ENCODE measurements at regions not wholly inside any gene's neighbourhood (a gene's known extent, or its start where the extent isn't known, plus 50 kb on each side); places are given as distances from the start of the nearest gene placed in this dataset.

- no peak overlapping the region for H2AFZ ChIP-seq (ENCODE audit: low read depth)
- H3K27me3 ChIP-seq (ENCODE audit: insufficient read depth, low read depth), result no peaks in the 10 kb centered on the region
- no peak overlapping the region for H3K4me3 ChIP-seq (IDR thresholded peaks at IDR 0.05; ENCODE audit: insufficient read depth, low read depth, low read length)
- no peak overlapping the region for H3K9ac ChIP-seq
- H3K27ac ChIP-seq, result no peak overlapping the region
- H3K79me2 ChIP-seq (ENCODE audit: insufficient read depth, low read depth), result no peaks in the 10 kb centered on the region
- no peak for TF ChIP-seq CTCF (conservative IDR thresholded peaks at IDR 0.05; ENCODE audit: low read depth, low read length)
- H3K36me3 ChIP-seq (ENCODE audit: insufficient read depth), result no peaks in the 10 kb centered on the region
- H3K4me2 ChIP-seq, result no peak overlapping the region
- no peaks in the 10 kb centered on the region for H3K4me1 ChIP-seq (ENCODE audit: low read depth, poor library complexity, severe bottlenecking)
- no peaks in the 10 kb centered on the region for H4K20me1 ChIP-seq (ENCODE audit: insufficient read depth)
Measured at GRCh38 chr18:38035193-38035592, 469.6 kb upstream of the CELF4 start.

GRCh38 chr18:38033282-38033681, 467.7 kb upstream of the CELF4 start:
- Histone ChIP-seq H3K27me3 (ENCODE audit: insufficient read depth, low read depth) (no peaks in the 10 kb centered on the region), H2AFZ (ENCODE audit: low read depth) (no peak overlapping the region), H3K36me3 (ENCODE audit: insufficient read depth) (no peaks in the 10 kb centered on the region), H3K27ac (no peak overlapping the region), H3K4me3 (IDR thresholded peaks at IDR 0.05; ENCODE audit: insufficient read depth, low read depth, low read length) (no peak overlapping the region), H3K4me2 (no peak overlapping the region), H3K79me2 (ENCODE audit: insufficient read depth, low read depth) (no peaks in the 10 kb centered on the region), H3K4me1 (ENCODE audit: low read depth, poor library complexity, severe bottlenecking) (no peaks in the 10 kb centered on the region), H4K20me1 (ENCODE audit: insufficient read depth) (no peaks in the 10 kb centered on the region), H3K9ac (no peak overlapping the region)
- no peak for TF ChIP-seq CTCF (conservative IDR thresholded peaks at IDR 0.05; ENCODE audit: low read depth, low read length)

GRCh38 chr18:38032516-38032915, 466.9 kb upstream of the CELF4 start:
- Histone ChIP-seq H3K27ac (no peak overlapping the region), H2AFZ (ENCODE audit: low read depth) (no peak overlapping the region), H3K4me2 (no peak overlapping the region), H3K4me1 (ENCODE audit: low read depth, poor library complexity, severe bottlenecking) (no peaks in the 10 kb centered on the region), H3K9ac (no peak overlapping the region), H3K27me3 (ENCODE audit: insufficient read depth, low read depth) (no peaks in the 10 kb centered on the region), H3K36me3 (ENCODE audit: insufficient read depth) (no peaks in the 10 kb centered on the region), H4K20me1 (ENCODE audit: insufficient read depth) (no peaks in the 10 kb centered on the region), H3K79me2 (ENCODE audit: insufficient read depth, low read depth) (no peaks in the 10 kb centered on the region), H3K4me3 (IDR thresholded peaks at IDR 0.05; ENCODE audit: insufficient read depth, low read depth, low read length) (no peak overlapping the region)
- no peak for TF ChIP-seq CTCF (conservative IDR thresholded peaks at IDR 0.05; ENCODE audit: low read depth, low read length)

- H3K27ac ChIP-seq, result no peak overlapping the region
- no peaks in the 10 kb centered on the region for H3K36me3 ChIP-seq (ENCODE audit: insufficient read depth)
- no peak overlapping the region for H2AFZ ChIP-seq (ENCODE audit: low read depth)
- no peak overlapping the region for H3K9ac ChIP-seq
- no peaks in the 10 kb centered on the region for H3K4me1 ChIP-seq (ENCODE audit: low read depth, poor library complexity, severe bottlenecking)
- no peak overlapping the region for H3K4me3 ChIP-seq (IDR thresholded peaks at IDR 0.05; ENCODE audit: insufficient read depth, low read depth, low read length)
- TF ChIP-seq CTCF (conservative IDR thresholded peaks at IDR 0.05; ENCODE audit: low read depth, low read length), result no peak
- no peak overlapping the region for H3K4me2 ChIP-seq
- H3K79me2 ChIP-seq (ENCODE audit: insufficient read depth, low read depth), result no peaks in the 10 kb centered on the region
- H4K20me1 ChIP-seq (ENCODE audit: insufficient read depth), result no peaks in the 10 kb centered on the region
- H3K27me3 ChIP-seq (ENCODE audit: insufficient read depth, low read depth), result no peaks in the 10 kb centered on the region
Measured at GRCh38 chr18:38028946-38029345, 463.3 kb upstream of the CELF4 start.
